GM12874 (cell line): ENCODE measurements at regions not wholly inside any gene's neighbourhood (a gene's known extent, or its start where the extent isn't known, plus 50 kb on each side); places are given as distances from the start of the nearest gene placed in this dataset.

Experiments used
- TF ChIP-seq, protein P1 (sequence below): IDR thresholded peaks from 2 replicates; pipeline ENCODE4 v1.5.1; 2011; ENCODE audit warnings: low read depth, mild to moderate bottlenecking, control low read depth, low read length, moderate library complexity; ENCODE audit not compliant: insufficient read depth

DNA sequence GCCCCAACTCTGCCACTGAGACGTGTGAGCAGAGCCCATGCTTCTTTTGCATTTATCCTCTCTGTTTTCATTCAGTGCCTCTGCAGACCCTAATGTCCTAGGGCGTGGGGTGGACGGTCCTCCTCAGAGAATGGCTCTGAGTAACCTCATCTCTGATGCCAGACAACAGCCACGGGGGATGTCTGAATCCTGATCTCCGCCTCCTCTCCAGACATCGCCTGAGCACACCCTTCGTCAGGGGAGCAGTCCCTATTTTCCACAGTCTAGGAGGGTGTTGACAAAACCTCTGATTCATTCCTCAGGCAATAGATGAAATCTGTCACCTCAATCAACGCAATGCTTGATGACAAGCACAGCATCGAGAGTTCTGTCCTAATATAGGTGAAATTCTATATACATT, 109.2 kb upstream of the DYRK2 start:
- TF ChIP-seq, protein P1, sequence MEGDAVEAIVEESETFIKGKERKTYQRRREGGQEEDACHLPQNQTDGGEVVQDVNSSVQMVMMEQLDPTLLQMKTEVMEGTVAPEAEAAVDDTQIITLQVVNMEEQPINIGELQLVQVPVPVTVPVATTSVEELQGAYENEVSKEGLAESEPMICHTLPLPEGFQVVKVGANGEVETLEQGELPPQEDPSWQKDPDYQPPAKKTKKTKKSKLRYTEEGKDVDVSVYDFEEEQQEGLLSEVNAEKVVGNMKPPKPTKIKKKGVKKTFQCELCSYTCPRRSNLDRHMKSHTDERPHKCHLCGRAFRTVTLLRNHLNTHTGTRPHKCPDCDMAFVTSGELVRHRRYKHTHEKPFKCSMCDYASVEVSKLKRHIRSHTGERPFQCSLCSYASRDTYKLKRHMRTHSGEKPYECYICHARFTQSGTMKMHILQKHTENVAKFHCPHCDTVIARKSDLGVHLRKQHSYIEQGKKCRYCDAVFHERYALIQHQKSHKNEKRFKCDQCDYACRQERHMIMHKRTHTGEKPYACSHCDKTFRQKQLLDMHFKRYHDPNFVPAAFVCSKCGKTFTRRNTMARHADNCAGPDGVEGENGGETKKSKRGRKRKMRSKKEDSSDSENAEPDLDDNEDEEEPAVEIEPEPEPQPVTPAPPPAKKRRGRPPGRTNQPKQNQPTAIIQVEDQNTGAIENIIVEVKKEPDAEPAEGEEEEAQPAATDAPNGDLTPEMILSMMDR, result no peak

DNA sequence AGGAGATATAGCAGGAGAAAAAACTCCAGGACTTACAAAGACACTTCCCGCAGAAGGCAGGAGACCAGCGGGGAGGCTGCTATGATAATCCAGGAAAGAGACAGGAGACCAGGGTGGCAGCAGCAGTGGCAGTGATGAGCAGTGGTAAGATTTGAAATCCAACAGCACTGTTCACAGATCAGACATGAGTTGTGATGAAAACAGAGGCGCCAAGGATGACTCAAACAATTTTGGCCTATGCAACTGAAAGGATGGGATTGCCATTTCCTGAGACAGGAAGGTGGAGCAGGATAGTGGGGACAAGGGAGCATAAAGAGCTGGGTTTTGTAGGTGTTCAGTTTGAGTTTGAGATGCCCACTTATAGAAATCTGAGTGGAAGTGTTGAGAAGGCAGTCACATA, 108.6 kb upstream of the DYRK2 start:
- TF ChIP-seq, protein P1, result no peak

DNA sequence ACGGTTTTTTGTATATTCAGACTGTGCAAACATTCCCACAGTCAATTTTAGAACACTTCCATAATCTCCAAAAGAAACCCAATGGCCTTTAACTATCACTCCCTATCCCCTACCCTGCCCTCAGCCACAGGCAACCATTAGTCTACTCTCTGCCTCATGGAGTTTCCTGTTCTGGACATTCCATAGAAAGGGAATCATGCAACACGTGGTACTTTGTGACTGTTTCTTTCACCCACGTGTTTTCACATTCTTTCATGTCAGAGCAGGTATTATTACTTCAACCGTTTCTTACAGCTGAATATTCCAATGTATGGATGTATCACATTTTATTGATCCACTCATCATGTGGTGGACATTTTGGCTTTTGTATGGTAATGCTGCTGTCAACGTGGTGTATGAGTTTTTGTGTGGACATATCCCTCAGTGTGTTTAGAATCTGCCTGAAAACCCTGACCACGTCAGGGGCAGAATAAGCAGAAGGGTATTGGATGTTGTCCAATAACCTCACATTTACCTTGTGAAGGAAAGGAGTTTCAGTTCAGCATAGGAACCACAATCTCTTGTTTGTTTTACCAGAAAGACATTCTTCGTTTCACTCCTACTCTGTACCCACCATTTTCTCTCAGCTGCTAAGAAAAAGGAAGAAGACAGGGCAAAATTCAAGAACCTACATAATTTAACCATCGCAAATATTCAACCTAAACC, 107.5 kb upstream of the DYRK2 start:
- TF ChIP-seq, protein P1, result no peak

DNA sequence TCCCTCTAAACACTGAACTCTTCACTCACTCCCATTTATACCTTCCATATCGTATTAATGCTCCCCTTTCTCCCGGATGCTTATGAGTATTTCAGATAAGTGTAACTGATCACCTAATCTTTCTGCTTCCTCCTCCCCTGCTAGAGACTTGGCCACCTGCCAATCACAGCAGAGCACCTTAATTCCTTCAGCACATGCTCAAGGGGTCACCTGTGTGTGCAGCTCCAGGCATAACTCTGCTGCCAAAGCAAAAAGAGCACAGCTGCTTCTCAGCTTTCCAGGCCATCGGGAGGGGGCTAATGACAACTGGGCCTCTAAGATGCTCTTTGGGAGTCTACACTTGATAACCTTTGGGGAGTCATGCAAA, 106.9 kb upstream of the DYRK2 start:
- TF ChIP-seq, protein P1, result no peak

DNA sequence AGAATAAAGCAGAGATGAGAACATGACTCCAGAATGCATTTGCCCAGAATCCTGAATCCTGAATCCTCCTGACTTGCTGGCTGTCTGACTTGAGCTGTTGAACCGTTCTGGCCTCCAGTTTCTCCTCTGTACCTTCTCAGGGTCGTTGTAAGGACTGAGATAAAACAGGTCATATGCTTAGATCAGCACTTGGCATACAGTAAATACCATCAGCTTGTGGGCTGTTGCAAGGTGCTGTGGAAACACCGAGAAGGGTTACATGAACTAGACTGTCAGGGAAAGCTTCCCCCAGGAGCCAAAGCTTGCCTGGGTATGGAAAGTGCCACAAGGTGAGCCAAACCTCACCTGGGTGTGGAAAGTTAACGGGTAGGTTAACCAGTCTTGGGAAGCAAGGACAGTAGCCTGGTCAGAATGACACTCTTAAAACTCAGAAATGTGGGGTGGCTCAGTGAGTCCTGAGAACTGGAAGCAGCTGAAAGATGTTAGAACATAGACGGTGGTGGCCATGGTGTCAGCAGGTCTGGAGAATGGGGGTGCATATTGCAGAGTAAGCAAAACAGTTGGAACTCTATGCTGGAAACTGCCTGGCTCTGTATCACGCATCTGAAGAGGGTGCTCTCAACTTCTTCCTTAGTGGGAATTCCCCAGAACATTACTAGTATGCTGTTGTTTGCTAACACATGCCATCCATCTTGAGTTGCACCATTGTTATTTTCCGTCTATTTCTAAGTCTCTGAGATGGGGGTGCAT, 105.3 kb upstream of the DYRK2 start:
- TF ChIP-seq, protein P1, result no peak

DNA sequence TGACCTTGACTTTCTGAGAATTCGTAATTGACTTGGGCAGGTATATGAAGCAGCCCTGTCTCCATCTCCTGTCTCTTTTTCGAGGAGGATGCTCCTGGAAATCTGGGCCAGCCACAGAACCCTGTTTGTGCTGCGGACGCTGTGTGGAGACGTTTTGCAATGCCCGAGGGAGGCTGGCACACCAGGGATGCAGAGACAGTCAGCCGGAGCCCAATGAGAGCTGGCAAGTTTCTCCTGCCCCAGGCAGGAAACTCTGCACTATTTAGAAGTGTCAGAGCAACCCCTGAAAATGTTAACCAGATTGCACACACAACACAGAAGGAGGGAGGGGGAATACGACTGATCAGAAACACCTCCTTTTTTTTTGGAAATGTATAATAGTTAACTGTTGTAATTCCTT, 103.2 kb upstream of the DYRK2 start:
- TF ChIP-seq, protein P1, result no peak

DNA sequence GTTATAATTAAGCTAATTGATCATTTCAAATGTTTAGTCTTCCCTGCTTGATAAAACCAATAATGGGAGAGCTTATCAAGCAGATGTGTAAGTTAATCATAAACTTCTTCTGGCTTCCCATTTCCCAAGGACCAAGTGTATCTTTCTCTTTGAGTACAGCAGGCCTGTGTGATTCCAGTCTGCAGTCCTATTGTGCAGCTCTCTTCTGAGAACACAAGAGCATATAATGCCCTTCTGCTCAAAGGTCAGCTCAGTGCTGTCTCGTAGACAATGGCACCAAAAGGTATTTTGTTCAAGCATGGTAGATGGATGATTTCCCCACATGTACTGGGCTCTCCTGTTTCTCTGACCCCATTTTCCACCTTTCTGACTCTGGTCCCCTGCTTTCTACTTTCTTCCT, 101.8 kb upstream of the DYRK2 start:
- TF ChIP-seq, protein P1, result no peak
